Keratinocyte (primary cell): ENCODE measurements at regions not wholly inside any gene's neighbourhood (a gene's known extent, or its start where the extent isn't known, plus 50 kb on each side); places are given as distances from the start of the nearest gene placed in this dataset.

ENCODE experiments used
- CTCF ChIP-seq, 3 experiments: IDR thresholded peaks in 1 of 3; conservative IDR thresholded peaks in 1 of 3; optimal IDR thresholded peaks in 1 of 3; 2 replicates in 2 of 3; 3 replicates in 1 of 3; pipeline versions ENCODE3 to v1.5.1; 2011; ENCODE audit warnings: low read length in 3 of 3, mild to moderate bottlenecking in 3 of 3, moderate library complexity in 2 of 3, control low read depth in 1 of 3, inconsistent platforms in 1 of 3; ENCODE audit not compliant: insufficient read depth in 2 of 3; ENCODE audit errors: extremely low read depth in 1 of 3
- EZH2 ChIP-seq: IDR thresholded peaks from one replicate; pipeline ENCODE4 v1.6.1; 2012; ENCODE audit warnings: inconsistent platforms, mild to moderate bottlenecking, low read length, moderate library complexity

GRCh38 chr7:25662841-25663800 lies 434.8 kb upstream of the NPVF start:
- no peak for TF ChIP-seq CTCF (optimal IDR thresholded peaks at IDR 0.05 in 1 of 3, IDR thresholded peaks at IDR 0.05 in 1 of 3, conservative IDR thresholded peaks at IDR 0.05 in 1 of 3; ENCODE audit: extremely low read depth in 1 of 3, insufficient read depth in 2 of 3, low read length in 3 of 3)
- TF ChIP-seq EZH2, result no peak
